Stomach (tissue), 8 donors: ENCODE measurements at regions not wholly inside any gene's neighbourhood (a gene's known extent, or its start where the extent isn't known, plus 50 kb on each side); places are given as distances from the start of the nearest gene placed in this dataset.

Experiments
- DNase-seq, 2 donors: peaks; one replicate each; pipeline versions ENCODE4 v3.0.0 to v3.0.0-alpha.2; 2013 to 2019
- H3K27ac ChIP-seq, 5 donors: fragments of 200-600 bp in 4 of 5; sonication (generic) in 4 of 5; one replicate each; pipeline ENCODE4 v1.5.1; 2013 to 2019; ENCODE audit warnings: mild to moderate bottlenecking in 1 of 5, moderate library complexity in 1 of 5
- H3K27me3 ChIP-seq, 3 donors: fragments of 200-600 bp; sonication (generic); one replicate each; pipeline ENCODE4 v1.5.1; 2017 to 2019; ENCODE audit warnings: mixed run types in 1 of 3
- H3K36me3 ChIP-seq, 4 donors: fragments of 200-600 bp; sonication (generic); 1 replicate in 3 of 4; 2 replicates in 1 of 4; pipeline ENCODE4 v1.5.1; 2016 to 2019
- H3K4me1 ChIP-seq, 4 donors: fragments of 200-600 bp; sonication (generic); one replicate each; pipeline ENCODE4 v1.5.1; 2016 to 2019
- H3K4me3 ChIP-seq, 4 donors: fragments of 200-600 bp; sonication (generic) in 3 of 4; one replicate each; pipeline ENCODE4 v1.5.1; 2016 to 2019; ENCODE audit warnings: mild to moderate bottlenecking in 1 of 4
- H3K9me3 ChIP-seq, 4 donors: fragments of 200-600 bp; sonication (generic); one replicate each; pipeline ENCODE4 v1.5.1; 2016 to 2019
- EP300 ChIP-seq: sonication (generic); formaldehyde crosslinking; IDR thresholded peaks from one replicate; pipeline ENCODE4 v1.6.1; 2017; ENCODE audit warnings: antibody characterized with exemption
- POLR2A ChIP-seq, 4 donors: fragments of 450-650 bp; IDR thresholded peaks; one replicate each; pipeline ENCODE4 v1.6.1; 2016; ENCODE audit warnings: antibody characterized with exemption in 4 of 4, control low read depth in 2 of 4, mild to moderate bottlenecking in 1 of 4, moderate library complexity in 1 of 4
- POLR2AphosphoS5 ChIP-seq, 3 donors: sonication (generic); formaldehyde crosslinking; IDR thresholded peaks; one replicate each; pipeline ENCODE4 v1.6.1; 2016; ENCODE audit warnings: antibody characterized with exemption in 3 of 3
- WGBS, 5 donors: extraction: QIAGEN DNeasy Blood & Tissue Kit in 3 of 5; methylation state at CpG; one replicate each; pipeline versions ENCODE4 v1.1.5 to v1.1.7; 2013 to 2018; 5-methylcytosine and 5-hydroxymethylcytosine counted together
- intact Hi-C: fragments of 100-400 bp; cut with DNase I; formaldehyde crosslinking; loops from one replicate; pipeline ENCODE4 v1.15.1; 2023; ENCODE audit warnings: low total_unique reads
- TF ChIP-seq, protein P1 (sequence below), 7 experiments: fragments of 450-650 bp in 4 of 7; fragments of 200-600 bp in 3 of 7; sonication (generic) in 3 of 7; IDR thresholded peaks; one replicate each; pipeline ENCODE4 v1.5.1; 2016 to 2019; ENCODE audit warnings: antibody characterized with exemption in 7 of 7, control low read depth in 2 of 7, mild to moderate bottlenecking in 1 of 7
- donor health status: healthy with polysubstance abuse.
- donor health status: Bipolar disorder and iron deficiency.
- donor health status: healthy.

DNA sequence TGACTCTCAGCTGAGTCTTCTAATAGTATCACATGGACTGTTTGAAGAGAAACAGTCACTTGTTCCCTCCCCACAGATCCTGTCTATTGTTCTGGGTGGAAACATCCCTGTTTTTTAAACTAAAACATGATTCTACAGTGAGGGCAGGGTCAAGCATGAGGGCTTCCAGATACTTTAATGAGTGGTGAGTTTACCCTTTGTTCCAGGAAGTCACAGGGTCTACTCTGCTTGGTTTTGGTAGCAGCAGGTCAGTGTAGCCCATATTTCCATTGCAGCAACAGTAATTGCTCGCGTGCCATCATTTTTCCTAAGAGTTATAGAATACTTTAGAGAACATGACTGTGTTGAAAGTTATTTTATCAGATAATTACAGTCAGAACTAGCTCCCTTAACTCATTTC is 87.4 kb downstream of the ZNF732 start:
- H3K4me1 ChIP-seq, result peaks cover 0 to 11% (median 7%) of the 10 kb centered on the region in 4 donors
- WGBS, 5 donors, result 85 to 98% (median 97%) methylated on average over 2 of the region's 2 CpGs
- H3K27ac ChIP-seq, result no peak overlapping the region
- no peak for DNase-seq
- intact Hi-C loops, result no loop called here
- H3K4me3 ChIP-seq, result no peak overlapping the region
- peaks cover 0 to 2% (median under 1%) of the 10 kb centered on the region in 3 donors for H3K27me3 ChIP-seq
- TF ChIP-seq POLR2AphosphoS5 (IDR thresholded peaks at IDR 0.05), result no peak
- peaks cover 0 to 45% (median 19%) of the 10 kb centered on the region in 4 donors for H3K9me3 ChIP-seq
- H3K36me3 ChIP-seq, result peaks cover 0 to 11% (median 0%) of the 10 kb centered on the region in 4 donors

DNA sequence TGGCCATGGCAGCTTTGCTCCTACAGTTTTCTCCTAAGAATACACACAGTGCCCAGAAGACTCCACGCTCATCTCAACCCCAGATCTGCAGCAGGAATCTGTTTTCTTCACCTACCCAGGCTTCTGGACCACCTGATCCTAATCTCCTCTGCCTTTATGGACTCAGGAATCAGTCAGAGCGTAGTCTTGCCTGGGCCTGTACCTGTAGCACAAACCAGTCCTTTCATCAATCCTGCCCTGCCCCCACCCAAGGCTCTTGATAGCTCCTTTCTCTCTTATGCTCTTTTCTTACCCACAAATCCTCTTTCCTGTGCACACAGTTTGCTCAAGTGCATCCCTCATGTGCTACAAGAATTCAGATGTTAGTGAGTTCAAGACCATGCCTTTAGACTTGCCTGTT is 89.7 kb downstream of the ZNF718 start:
- Histone ChIP-seq H3K4me3 (no peak overlapping the region), H3K36me3 (no peaks in the 10 kb centered on the region), H3K4me1 (peaks cover 0 to 16% (median 7%) of the 10 kb centered on the region in 4 donors), H3K9me3 (peaks cover 0 to 59% (median 32%) of the 10 kb centered on the region in 4 donors), H3K27ac (no peak overlapping the region), H3K27me3 (peaks cover 0 to 7% (median 7%) of the 10 kb centered on the region in 3 donors)
- WGBS, 5 donors, result 92 to 96% (median 93%) methylated on average over 2 of the region's 2 CpGs
- no peak for DNase-seq
- intact Hi-C loops, result no loop called here
- no peak for TF ChIP-seq EP300
- TF ChIP-seq, protein P1, sequence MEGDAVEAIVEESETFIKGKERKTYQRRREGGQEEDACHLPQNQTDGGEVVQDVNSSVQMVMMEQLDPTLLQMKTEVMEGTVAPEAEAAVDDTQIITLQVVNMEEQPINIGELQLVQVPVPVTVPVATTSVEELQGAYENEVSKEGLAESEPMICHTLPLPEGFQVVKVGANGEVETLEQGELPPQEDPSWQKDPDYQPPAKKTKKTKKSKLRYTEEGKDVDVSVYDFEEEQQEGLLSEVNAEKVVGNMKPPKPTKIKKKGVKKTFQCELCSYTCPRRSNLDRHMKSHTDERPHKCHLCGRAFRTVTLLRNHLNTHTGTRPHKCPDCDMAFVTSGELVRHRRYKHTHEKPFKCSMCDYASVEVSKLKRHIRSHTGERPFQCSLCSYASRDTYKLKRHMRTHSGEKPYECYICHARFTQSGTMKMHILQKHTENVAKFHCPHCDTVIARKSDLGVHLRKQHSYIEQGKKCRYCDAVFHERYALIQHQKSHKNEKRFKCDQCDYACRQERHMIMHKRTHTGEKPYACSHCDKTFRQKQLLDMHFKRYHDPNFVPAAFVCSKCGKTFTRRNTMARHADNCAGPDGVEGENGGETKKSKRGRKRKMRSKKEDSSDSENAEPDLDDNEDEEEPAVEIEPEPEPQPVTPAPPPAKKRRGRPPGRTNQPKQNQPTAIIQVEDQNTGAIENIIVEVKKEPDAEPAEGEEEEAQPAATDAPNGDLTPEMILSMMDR (IDR thresholded peaks at IDR 0.05), result no peak
- no peak for TF ChIP-seq POLR2A (IDR thresholded peaks at IDR 0.05)
- no peak for TF ChIP-seq POLR2AphosphoS5 (IDR thresholded peaks at IDR 0.05)
